NB4 (cell line): ENCODE measurements at regions not wholly inside any gene's neighbourhood (a gene's known extent, or its start where the extent isn't known, plus 50 kb on each side); places are given as distances from the start of the nearest gene placed in this dataset.

Experiments
- CTCF ChIP-seq: IDR thresholded peaks from one replicate; pipeline ENCODE4 v1.5.1; 2012; ENCODE audit warnings: low read depth, low read length
- POLR2A ChIP-seq: IDR thresholded peaks from 2 replicates; pipeline ENCODE4 v1.6.1; 2011; ENCODE audit warnings: mild to moderate bottlenecking; ENCODE audit not compliant: insufficient read length; ENCODE audit errors: extremely low read depth

GRCh38 chr18:24843123-24843522 is 382.7 kb downstream of the HRH4 start:
- TF ChIP-seq CTCF = no peak
- TF ChIP-seq POLR2A = no peak
